GM12878 (cell line): ENCODE measurements at regions not wholly inside any gene's neighbourhood (a gene's known extent, or its start where the extent isn't known, plus 50 kb on each side); places are given as distances from the start of the nearest gene placed in this dataset.
"Not testable (repeated sequence)": the region's sequence is repeated elsewhere in the genome, so short reads cannot be mapped to it uniquely, and the experiment has no call there.

ENCODE experiments used
- CHD4 ChIP-seq: fragments of 200-600 bp; sonication (generic); IDR thresholded peaks from 2 replicates; pipeline ENCODE4 v1.6.1; 2016; ENCODE audit warnings: mild to moderate bottlenecking
- POLR2A ChIP-seq: IDR thresholded peaks from 2 replicates; pipeline ENCODE4 v1.6.1; 2011; ENCODE audit warnings: low read depth, mild to moderate bottlenecking, low read length
- RB1 ChIP-seq: fragments of 450-650 bp; formaldehyde crosslinking; IDR thresholded peaks from 2 replicates; pipeline ENCODE4 v1.6.1; 2017; ENCODE audit warnings: mild to moderate bottlenecking, borderline replicate concordance
- SMAD1 ChIP-seq: fragments of 450-650 bp; IDR thresholded peaks from 2 replicates; pipeline ENCODE4 v1.6.1; 2018; ENCODE audit warnings: mild to moderate bottlenecking, low read depth; ENCODE audit not compliant: partially characterized antibody
- SPI1 ChIP-seq: IDR thresholded peaks from 2 replicates; pipeline ENCODE4 v1.6.1; 2011; ENCODE audit warnings: low read depth, mild to moderate bottlenecking, low read length, moderate library complexity, borderline replicate concordance; ENCODE audit not compliant: insufficient read depth
- SUZ12 ChIP-seq: fragments of 200-600 bp; sonication (generic); IDR thresholded peaks from one replicate; pipeline ENCODE4 v1.6.1; 2018; ENCODE audit warnings: antibody characterized with exemption, mild to moderate bottlenecking; ENCODE audit not compliant: unreplicated experiment
- TF ChIP-seq, protein P1 (sequence below): IDR thresholded peaks from 2 replicates; pipeline ENCODE4 v1.6.1; 2012; ENCODE audit warnings: low read depth, low read length, improper control_type of control experiment
- TF ChIP-seq, protein P2 (sequence below), 3 experiments: IDR thresholded peaks in 2 of 3; conservative IDR thresholded peaks in 1 of 3; 2 replicates each; pipeline ENCODE4 v1.5.1; 2011; ENCODE audit warnings: low read depth in 3 of 3, low read length in 3 of 3, mild to moderate bottlenecking in 3 of 3, control low read depth in 2 of 3, moderate library complexity in 2 of 3, inconsistent platforms in 1 of 3, mixed read lengths in 1 of 3; ENCODE audit not compliant: control insufficient read depth in 2 of 3, insufficient read depth in 1 of 3; ENCODE audit errors: extremely low read depth in 1 of 3
- TF ChIP-seq, protein P3 (sequence below): IDR thresholded peaks from 2 replicates; pipeline ENCODE4 v1.6.1; 2012; ENCODE audit warnings: mild to moderate bottlenecking, low read depth, low read length
- TF ChIP-seq, protein P4 (sequence below): fragments of 450-650 bp; IDR thresholded peaks from 2 replicates; pipeline ENCODE4 v1.6.1; 2016; ENCODE audit warnings: mild to moderate bottlenecking

DNA sequence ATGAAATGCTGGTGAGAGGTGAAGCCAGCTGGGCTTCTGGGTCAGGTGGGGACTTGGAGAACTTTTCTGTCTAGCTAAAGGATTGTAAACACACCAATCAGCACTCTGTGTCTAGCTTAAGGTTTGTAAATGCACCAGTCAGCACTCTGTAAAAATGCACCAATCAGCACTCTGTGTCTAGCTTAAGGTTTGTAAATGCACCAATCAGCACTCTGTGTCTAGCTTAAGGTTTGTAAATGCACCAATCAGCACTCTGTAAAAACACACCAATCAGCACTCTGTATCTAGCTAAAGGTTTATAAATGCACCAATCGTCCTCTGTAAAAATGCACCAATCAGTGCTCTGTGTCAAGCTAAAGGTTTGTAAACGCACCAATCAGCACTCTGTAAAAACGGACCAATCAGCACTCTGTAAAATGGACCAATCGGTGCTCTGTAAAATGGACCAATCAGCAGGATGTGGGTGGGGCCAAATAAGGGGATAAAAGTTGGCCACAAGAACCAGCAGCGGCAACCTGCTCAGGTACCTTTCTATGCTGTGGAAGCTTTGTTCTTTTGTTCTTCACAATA is 127.4 kb downstream of the COPRS start:
- TF ChIP-seq, protein P1, sequence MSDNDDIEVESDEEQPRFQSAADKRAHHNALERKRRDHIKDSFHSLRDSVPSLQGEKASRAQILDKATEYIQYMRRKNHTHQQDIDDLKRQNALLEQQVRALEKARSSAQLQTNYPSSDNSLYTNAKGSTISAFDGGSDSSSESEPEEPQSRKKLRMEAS = not testable (repeated sequence)
- TF ChIP-seq, protein P2, sequence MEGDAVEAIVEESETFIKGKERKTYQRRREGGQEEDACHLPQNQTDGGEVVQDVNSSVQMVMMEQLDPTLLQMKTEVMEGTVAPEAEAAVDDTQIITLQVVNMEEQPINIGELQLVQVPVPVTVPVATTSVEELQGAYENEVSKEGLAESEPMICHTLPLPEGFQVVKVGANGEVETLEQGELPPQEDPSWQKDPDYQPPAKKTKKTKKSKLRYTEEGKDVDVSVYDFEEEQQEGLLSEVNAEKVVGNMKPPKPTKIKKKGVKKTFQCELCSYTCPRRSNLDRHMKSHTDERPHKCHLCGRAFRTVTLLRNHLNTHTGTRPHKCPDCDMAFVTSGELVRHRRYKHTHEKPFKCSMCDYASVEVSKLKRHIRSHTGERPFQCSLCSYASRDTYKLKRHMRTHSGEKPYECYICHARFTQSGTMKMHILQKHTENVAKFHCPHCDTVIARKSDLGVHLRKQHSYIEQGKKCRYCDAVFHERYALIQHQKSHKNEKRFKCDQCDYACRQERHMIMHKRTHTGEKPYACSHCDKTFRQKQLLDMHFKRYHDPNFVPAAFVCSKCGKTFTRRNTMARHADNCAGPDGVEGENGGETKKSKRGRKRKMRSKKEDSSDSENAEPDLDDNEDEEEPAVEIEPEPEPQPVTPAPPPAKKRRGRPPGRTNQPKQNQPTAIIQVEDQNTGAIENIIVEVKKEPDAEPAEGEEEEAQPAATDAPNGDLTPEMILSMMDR (IDR thresholded peaks at IDR 0.05 in 2 of 3, conservative IDR thresholded peaks at IDR 0.05 in 1 of 3; ENCODE audit: control insufficient read depth in 2 of 3, extremely low read depth in 1 of 3, insufficient read depth in 1 of 3, low read depth in 3 of 3, low read length in 3 of 3) = not testable (repeated sequence)
- not testable (repeated sequence) for TF ChIP-seq SMAD1, RB1, SUZ12, CHD4, SPI1, POLR2A
- TF ChIP-seq, protein P3, sequence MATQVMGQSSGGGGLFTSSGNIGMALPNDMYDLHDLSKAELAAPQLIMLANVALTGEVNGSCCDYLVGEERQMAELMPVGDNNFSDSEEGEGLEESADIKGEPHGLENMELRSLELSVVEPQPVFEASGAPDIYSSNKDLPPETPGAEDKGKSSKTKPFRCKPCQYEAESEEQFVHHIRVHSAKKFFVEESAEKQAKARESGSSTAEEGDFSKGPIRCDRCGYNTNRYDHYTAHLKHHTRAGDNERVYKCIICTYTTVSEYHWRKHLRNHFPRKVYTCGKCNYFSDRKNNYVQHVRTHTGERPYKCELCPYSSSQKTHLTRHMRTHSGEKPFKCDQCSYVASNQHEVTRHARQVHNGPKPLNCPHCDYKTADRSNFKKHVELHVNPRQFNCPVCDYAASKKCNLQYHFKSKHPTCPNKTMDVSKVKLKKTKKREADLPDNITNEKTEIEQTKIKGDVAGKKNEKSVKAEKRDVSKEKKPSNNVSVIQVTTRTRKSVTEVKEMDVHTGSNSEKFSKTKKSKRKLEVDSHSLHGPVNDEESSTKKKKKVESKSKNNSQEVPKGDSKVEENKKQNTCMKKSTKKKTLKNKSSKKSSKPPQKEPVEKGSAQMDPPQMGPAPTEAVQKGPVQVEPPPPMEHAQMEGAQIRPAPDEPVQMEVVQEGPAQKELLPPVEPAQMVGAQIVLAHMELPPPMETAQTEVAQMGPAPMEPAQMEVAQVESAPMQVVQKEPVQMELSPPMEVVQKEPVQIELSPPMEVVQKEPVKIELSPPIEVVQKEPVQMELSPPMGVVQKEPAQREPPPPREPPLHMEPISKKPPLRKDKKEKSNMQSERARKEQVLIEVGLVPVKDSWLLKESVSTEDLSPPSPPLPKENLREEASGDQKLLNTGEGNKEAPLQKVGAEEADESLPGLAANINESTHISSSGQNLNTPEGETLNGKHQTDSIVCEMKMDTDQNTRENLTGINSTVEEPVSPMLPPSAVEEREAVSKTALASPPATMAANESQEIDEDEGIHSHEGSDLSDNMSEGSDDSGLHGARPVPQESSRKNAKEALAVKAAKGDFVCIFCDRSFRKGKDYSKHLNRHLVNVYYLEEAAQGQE = not testable (repeated sequence)
- TF ChIP-seq, protein P4, sequence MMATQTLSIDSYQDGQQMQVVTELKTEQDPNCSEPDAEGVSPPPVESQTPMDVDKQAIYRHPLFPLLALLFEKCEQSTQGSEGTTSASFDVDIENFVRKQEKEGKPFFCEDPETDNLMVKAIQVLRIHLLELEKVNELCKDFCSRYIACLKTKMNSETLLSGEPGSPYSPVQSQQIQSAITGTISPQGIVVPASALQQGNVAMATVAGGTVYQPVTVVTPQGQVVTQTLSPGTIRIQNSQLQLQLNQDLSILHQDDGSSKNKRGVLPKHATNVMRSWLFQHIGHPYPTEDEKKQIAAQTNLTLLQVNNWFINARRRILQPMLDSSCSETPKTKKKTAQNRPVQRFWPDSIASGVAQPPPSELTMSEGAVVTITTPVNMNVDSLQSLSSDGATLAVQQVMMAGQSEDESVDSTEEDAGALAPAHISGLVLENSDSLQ = not testable (repeated sequence)
